ENCODE measurements at regions not wholly inside any gene's neighbourhood (a gene's known extent, or its start where the extent isn't known, plus 50 kb on each side); places are given as distances from the start of the nearest gene placed in this dataset.

DNA sequence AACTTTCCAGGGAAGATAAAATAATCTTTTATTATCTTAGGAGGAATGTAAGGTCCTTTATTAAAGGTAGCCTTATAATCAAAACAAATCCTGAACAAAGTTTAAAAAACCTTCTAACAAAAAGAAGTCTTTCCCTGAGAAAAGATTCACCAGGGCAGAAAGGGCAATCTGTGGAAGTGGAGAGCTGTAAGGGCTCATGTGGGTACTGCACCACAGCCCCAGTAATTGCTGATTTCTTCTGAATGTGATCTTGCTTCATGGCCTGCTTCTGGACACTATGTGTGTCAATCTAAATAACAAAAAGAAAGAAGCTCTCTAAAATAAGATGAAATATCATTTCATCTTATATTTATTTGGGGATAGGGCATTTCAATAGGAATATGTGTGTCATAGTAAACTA is 1501.6 kb downstream of the OTOL1 start:
- ChIA-PET CTCF (no interaction called here), POLR2A (no interaction called here)

DNA sequence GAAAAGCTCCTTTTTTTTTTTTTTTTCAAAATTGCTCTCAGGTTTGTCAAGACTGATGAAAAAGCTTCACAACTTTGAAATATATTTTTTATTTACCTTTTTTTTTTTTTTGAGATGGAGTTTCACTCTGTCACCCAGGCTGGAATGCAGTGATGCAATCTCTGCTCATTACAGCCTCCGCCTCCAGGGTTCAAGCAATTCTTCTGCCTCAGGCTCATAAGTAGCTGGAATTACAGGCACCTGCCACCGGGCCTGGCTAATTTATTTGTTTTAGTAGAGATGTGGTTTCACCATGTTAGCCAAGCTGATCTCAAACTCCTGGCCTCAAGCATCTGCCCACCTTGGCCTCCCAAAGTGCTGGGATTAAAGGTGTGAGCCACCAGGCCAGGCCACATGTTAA is 1515.0 kb downstream of the OTOL1 start:
- POLR2A ChIA-PET, result no interaction called here

GRCh38 chr3:163016251-163016650 is 1519.6 kb downstream of the OTOL1 start:
- ChIA-PET POLR2A (no interaction called here), CTCF (interaction anchor here (0.6 kb wide), 1 partner anchor 287 kb away, joined by 3 read pairs; no protein-coding TSS in a partner anchor)

More for the DNA sequence above, 1515.0 kb downstream of the OTOL1 start:
- CTCF ChIA-PET, result no interaction called here

DNA sequence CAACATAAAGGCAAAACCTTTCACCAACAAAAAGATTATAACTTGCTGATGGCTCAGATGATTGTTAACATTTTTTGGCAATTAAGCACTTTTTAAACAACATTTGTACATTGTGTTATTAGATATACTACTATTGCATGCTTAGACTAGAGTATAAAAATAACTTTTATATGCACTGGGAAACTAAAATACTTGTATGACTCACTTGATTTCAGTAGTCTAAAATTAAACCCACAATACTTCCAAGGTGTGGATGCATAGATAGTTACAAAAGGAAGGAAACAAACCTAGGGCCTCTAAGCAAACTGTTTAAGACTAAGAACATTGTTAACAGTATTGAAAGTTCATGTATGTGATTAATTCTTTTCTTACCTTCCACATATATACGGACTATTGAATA is 1521.5 kb downstream of the OTOL1 start:
- CTCF ChIA-PET, result no interaction called here
- POLR2A ChIA-PET, result no interaction called here

GRCh38 chr3:163018664-163019063 is 1522.1 kb downstream of the OTOL1 start:
- CTCF ChIA-PET, result no interaction called here

GRCh38 chr3:163019260-163019659 is 1522.7 kb downstream of the OTOL1 start:
- CTCF ChIA-PET, result no interaction called here
- POLR2A ChIA-PET, result no interaction called here

More at GRCh38 chr3:163018664-163019063, 1522.1 kb downstream of the OTOL1 start:
- POLR2A ChIA-PET, result no interaction called here

- CTCF ChIA-PET, result no interaction called here
Observed at GRCh38 chr3:163033652-163034051, 1537.0 kb downstream of the OTOL1 start.

DNA sequence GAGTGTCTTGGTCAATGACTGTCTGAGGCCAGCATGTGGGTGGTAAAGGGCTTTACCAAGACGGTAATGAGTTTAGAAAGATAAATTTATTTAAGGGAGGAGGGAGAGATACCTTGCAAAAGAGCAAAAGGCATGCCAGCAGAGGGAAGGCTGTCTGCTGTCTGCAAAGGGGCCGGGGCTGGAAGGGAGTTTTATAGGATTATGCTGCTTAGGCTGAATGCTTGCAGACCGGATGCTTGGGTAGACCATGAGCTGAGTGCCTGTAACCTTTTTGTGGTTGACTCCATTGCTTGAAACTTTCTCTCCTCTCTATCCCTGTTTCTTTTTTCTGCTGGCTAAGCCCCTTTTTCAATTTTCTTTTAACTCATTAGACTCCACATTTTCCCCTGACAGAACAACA is 1543.0 kb downstream of the OTOL1 start:
- CTCF ChIA-PET, result no interaction called here

More at GRCh38 chr3:163033652-163034051, 1537.0 kb downstream of the OTOL1 start:
- POLR2A ChIA-PET, result no interaction called here

DNA sequence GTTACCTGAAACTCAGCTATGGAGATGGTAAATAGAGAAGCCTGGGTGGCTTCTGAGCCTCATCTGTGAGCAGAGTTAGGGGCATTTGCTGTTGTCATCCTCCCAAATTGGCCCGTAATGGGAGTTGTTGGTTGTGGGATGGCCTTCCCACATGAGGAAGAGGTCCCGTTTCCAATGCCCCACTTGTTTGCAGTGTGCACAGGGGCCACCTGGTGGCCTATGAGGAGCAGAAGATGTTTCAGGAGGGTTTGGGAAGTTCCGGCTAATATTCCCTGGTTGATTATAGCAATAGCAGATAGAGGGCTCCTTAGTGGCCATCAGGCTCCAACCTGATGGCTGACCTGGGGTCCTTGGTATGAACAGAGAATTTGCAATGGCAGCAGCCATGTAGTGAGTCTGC is 1546.5 kb downstream of the OTOL1 start:
- POLR2A ChIA-PET, result no interaction called here
- CTCF ChIA-PET, result no interaction called here

More for the DNA sequence above, 1543.0 kb downstream of the OTOL1 start:
- POLR2A ChIA-PET, result no interaction called here

DNA sequence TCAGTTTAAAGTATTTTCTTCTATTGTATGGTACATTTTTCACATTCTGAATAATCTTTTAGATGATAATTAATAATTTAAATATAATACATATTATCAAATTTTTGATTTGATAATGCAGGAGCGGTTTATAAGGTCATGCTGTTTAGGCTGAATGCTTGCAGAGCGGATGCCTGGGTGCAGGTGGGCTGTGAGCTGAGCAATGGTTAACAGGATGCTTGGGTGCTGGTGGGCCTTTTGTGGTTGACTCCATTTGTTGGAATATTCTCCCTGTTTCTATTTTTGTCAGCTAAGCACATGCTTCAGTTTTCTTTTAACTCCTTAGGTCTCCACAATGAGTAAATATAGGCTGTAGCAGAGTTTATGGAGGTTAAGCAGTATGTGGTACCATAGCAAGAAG is 1549.3 kb downstream of the OTOL1 start:
- CTCF ChIA-PET, result no interaction called here
- POLR2A ChIA-PET, result no interaction called here

DNA sequence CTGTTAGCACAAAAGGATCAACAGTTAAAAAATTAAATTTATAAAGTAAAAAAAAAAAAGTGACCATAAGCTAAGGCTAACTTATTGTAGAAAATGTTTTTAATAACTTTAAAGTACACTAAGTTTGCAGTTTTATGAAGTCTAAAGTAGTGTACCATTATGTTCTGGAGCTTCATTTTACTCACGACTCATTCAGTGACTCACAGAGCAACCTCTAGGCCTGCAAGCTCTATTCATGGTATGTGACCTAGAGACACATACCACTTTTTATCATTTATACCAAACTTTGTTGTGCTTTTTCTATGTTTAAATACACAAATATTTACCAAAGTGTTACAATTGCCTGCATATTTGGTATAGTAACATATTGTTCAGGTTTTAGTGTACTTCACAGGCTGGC is 1552.3 kb downstream of the OTOL1 start:
- CTCF ChIA-PET, result no interaction called here
- POLR2A ChIA-PET, result no interaction called here

DNA sequence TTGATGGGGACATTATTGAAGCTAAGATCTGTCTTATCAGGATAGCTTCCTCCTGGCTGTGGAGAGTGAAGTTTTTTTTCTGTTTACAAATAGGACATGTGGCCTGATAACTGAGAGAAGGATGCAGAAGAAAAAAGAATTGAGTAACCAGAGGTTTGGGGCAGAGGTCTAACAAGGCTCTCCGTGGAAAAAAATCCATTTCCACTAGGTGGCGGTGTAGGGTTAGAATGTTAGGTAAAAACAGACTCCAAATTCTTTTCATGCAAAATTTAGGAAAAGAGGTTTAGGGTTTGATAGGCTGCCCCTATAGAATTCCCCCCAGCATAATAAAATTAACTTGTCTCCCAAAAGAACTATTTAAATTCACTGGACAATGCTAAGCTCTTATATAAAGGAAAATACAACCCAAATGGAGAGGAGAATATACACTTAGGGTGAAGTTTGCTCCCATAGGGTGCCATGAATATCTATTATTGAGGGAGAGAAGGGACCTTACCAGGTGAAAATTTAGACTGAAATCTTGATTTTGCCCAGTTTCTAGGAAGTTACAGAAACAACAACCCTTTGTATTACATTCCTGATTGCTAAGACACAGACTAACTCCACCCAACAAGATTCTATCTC is 1560.4 kb downstream of the OTOL1 start:
- POLR2A ChIA-PET, result no interaction called here
- CTCF ChIA-PET, result no interaction called here

GRCh38 chr3:163058031-163058854 is 1561.6 kb downstream of the OTOL1 start:
- CTCF ChIA-PET, result no interaction called here
- POLR2A ChIA-PET, result no interaction called here

GRCh38 chr3:163071713-163072112 is 1575.1 kb downstream of the OTOL1 start:
- ChIA-PET CTCF (no interaction called here), POLR2A (no interaction called here)
